Chondrocyte (in vitro differentiated cells): ENCODE measurements at regions not wholly inside any gene's neighbourhood (a gene's known extent, or its start where the extent isn't known, plus 50 kb on each side); places are given as distances from the start of the nearest gene placed in this dataset.
"Not testable (repeated sequence)": the region's sequence is repeated elsewhere in the genome, so short reads cannot be mapped to it uniquely, and the experiment has no call there.

Source experiments
- DNase-seq: peaks from one replicate; pipeline ENCODE4 v3.0.0; 2021; ENCODE audit warnings: mixed read lengths, low spot score
- H3K27ac Mint-ChIP-seq: one replicate; pipeline ENCODE4 v1.8.0; 2021; ENCODE audit warnings: mild to moderate bottlenecking, moderate library complexity, mixed read lengths; ENCODE audit not compliant: unreplicated experiment
- H3K27me3 Mint-ChIP-seq: 2 replicates; pipeline ENCODE4 v1.8.0; 2021; ENCODE audit warnings: low read depth, mixed read lengths
- H3K36me3 Mint-ChIP-seq: 2 replicates; pipeline ENCODE4 v1.8.0; 2021; ENCODE audit warnings: low read depth, mixed read lengths
- H3K4me1 Mint-ChIP-seq: 2 replicates; pipeline ENCODE4 v1.8.0; 2021; ENCODE audit warnings: low read depth, mild to moderate bottlenecking, mixed read lengths
- H3K4me3 Mint-ChIP-seq: one replicate; pipeline ENCODE4 v1.8.0; 2021; ENCODE audit warnings: mild to moderate bottlenecking, moderate library complexity, mixed read lengths; ENCODE audit not compliant: unreplicated experiment
- H3K9me3 Mint-ChIP-seq: 2 replicates; pipeline ENCODE4 v1.8.0; 2021; ENCODE audit warnings: low read depth, mixed read lengths
- CTCF ChIP-seq: fragments of 200-600 bp; sonication (generic); IDR thresholded peaks from 2 replicates; pipeline ENCODE4 v1.5.0; 2021; ENCODE audit warnings: antibody characterized with exemption, mild to moderate bottlenecking, moderate library complexity

- no peaks in the 10 kb centered on the region for H3K27me3 Mint-ChIP-seq
- no peak for DNase-seq
- no peak overlapping the region for H3K27ac Mint-ChIP-seq
- no peak overlapping the region for H3K4me3 Mint-ChIP-seq
- H3K9me3 Mint-ChIP-seq: no peaks in the 10 kb centered on the region
- no peaks in the 10 kb centered on the region for H3K36me3 Mint-ChIP-seq
- no peaks in the 10 kb centered on the region for H3K4me1 Mint-ChIP-seq
- TF ChIP-seq CTCF: no peak
Measured at GRCh38 chr2:163974766-163975165, 239.0 kb upstream of the FIGN start.

- DNase-seq: no peak
- no peaks in the 10 kb centered on the region for H3K36me3 Mint-ChIP-seq
- no peaks in the 10 kb centered on the region for H3K27me3 Mint-ChIP-seq
- no peaks in the 10 kb centered on the region for H3K9me3 Mint-ChIP-seq
- H3K27ac Mint-ChIP-seq: no peak overlapping the region
- no peak for TF ChIP-seq CTCF
- peaks cover 4% of the 10 kb centered on the region for H3K4me1 Mint-ChIP-seq
- H3K4me3 Mint-ChIP-seq: no peak overlapping the region
Measured at GRCh38 chr2:163970058-163970813, 234.4 kb upstream of the FIGN start.

- H3K4me1 Mint-ChIP-seq, H3K27me3 Mint-ChIP-seq, H3K27ac Mint-ChIP-seq, H3K9me3 Mint-ChIP-seq, H3K36me3 Mint-ChIP-seq, DNase-seq, H3K4me3 Mint-ChIP-seq: not testable (repeated sequence)
Measured at GRCh38 chr2:163964278-163964677, 228.5 kb upstream of the FIGN start.

GRCh38 chr2:163953390-163953907 lies 217.6 kb upstream of the FIGN start:
- peaks cover 18% of the 10 kb centered on the region for H3K4me1 Mint-ChIP-seq
- no peak for TF ChIP-seq CTCF
- no peak overlapping the region for H3K27ac Mint-ChIP-seq
- peaks cover 1% of the 10 kb centered on the region for H3K36me3 Mint-ChIP-seq
- no peaks in the 10 kb centered on the region for H3K9me3 Mint-ChIP-seq
- DNase-seq: no peak
- H3K27me3 Mint-ChIP-seq: no peaks in the 10 kb centered on the region
- no peak overlapping the region for H3K4me3 Mint-ChIP-seq

GRCh38 chr2:163951312-163951711 lies 215.5 kb upstream of the FIGN start:
- Mint-ChIP-seq H3K9me3 (no peaks in the 10 kb centered on the region), H3K4me1 (peaks cover 17% of the 10 kb centered on the region), H3K27me3 (no peaks in the 10 kb centered on the region), H3K4me3 (no peak overlapping the region), H3K27ac (no peak overlapping the region), H3K36me3 (peaks cover 1% of the 10 kb centered on the region)
- TF ChIP-seq CTCF: no peak
- no peak for DNase-seq

GRCh38 chr2:163949693-163950092 lies 213.9 kb upstream of the FIGN start:
- no peak overlapping the region for H3K4me3 Mint-ChIP-seq
- TF ChIP-seq CTCF: no peak
- peaks cover 17% of the 10 kb centered on the region for H3K4me1 Mint-ChIP-seq
- no peak for DNase-seq
- no peak overlapping the region for H3K27ac Mint-ChIP-seq
- peaks cover 1% of the 10 kb centered on the region for H3K36me3 Mint-ChIP-seq
- no peaks in the 10 kb centered on the region for H3K27me3 Mint-ChIP-seq
- no peaks in the 10 kb centered on the region for H3K9me3 Mint-ChIP-seq
